B cell (primary cell): ENCODE measurements at regions not wholly inside any gene's neighbourhood (a gene's known extent, or its start where the extent isn't known, plus 50 kb on each side); places are given as distances from the start of the nearest gene placed in this dataset.

Experiments used
- ATAC-seq: fragments of 200-7000 bp; cut with Tn5 transposase; one replicate; pipeline ENCODE4 v1.10.0; 2021; ENCODE audit warnings: low read depth, mild to moderate bottlenecking, moderate number of reproducible peaks, moderate library complexity
- CTCF ChIA-PET: fragments of 350-600 bp; sonication (Branson Sonifier 250); formaldehyde crosslinking; loops from one replicate; lab custom pipeline; 2021; ENCODE audit warnings: antibody characterized with exemption, inconsistent platforms; lab: Charles Lee
- POLR2A ChIA-PET: fragments of 350-600 bp; sonication (Branson Sonifier 250); formaldehyde crosslinking; loops from one replicate; lab custom pipeline; 2021; ENCODE audit warnings: antibody characterized with exemption; lab: Charles Lee
- DNase-seq: peaks from one replicate; pipeline ENCODE4 v3.0.0; 2013
- H2AFZ ChIP-seq: 2 replicates; pipeline ENCODE4 v1.6.1; 2012; ENCODE audit warnings: mild to moderate bottlenecking, low read depth, low read length; ENCODE audit not compliant: insufficient read depth, poor library complexity, severe bottlenecking
- H3K27ac ChIP-seq, 2 donors: 1 replicate in 1 of 2; 2 replicates in 1 of 2; pipeline ENCODE4 v1.5.1; 2012 to 2013; ENCODE audit warnings: low read length in 2 of 2, mild to moderate bottlenecking in 2 of 2, moderate library complexity in 1 of 2
- H3K27me3 ChIP-seq, 4 experiments: fragments of 200-600 bp in 1 of 4; sonication (generic) in 1 of 4; replicated peaks in 1 of 4; 1 replicate in 2 of 4; 2 replicates in 2 of 4; pipeline versions ENCODE4 v1.6.1 to v1.7.0; 2013 to 2016; ENCODE audit warnings: low read length in 3 of 4, mild to moderate bottlenecking in 2 of 4, mixed read lengths in 1 of 4, moderate library complexity in 1 of 4; ENCODE audit not compliant: insufficient read depth in 4 of 4, control insufficient read depth in 3 of 4; ENCODE audit errors: control extremely low read depth in 1 of 4
- H3K36me3 ChIP-seq, 2 experiments: replicated peaks in 1 of 2; 1 replicate in 1 of 2; 2 replicates in 1 of 2; pipeline versions ENCODE4 v1.6.1 to v1.7.1; 2013; ENCODE audit warnings: low read length in 1 of 2; ENCODE audit not compliant: insufficient read depth in 2 of 2, control insufficient read depth in 1 of 2; ENCODE audit errors: control extremely low read depth in 1 of 2, extremely low read depth in 1 of 2
- H3K4me1 ChIP-seq, 2 donors: fragments of 200-600 bp in 1 of 2; sonication (generic) in 1 of 2; 1 replicate in 1 of 2; 2 replicates in 1 of 2; pipeline versions ENCODE4 v1.5.1 to v1.6.1; 2013 to 2017; ENCODE audit warnings: low read length in 2 of 2; ENCODE audit not compliant: control insufficient read depth in 2 of 2, insufficient read depth in 2 of 2
- H3K4me2 ChIP-seq: replicated peaks from 2 replicates; pipeline ENCODE3; 2012; ENCODE audit warnings: mild to moderate bottlenecking, low read depth, low read length; ENCODE audit not compliant: poor library complexity, severe bottlenecking
- H3K4me3 ChIP-seq, 5 experiments: fragments of 200-600 bp in 1 of 5; sonication (generic) in 1 of 5; 1 replicate in 3 of 5; 2 replicates in 2 of 5; pipeline versions ENCODE4 v1.5.1 to v1.7.0; 2011 to 2016; ENCODE audit warnings: low read length in 4 of 5, mild to moderate bottlenecking in 4 of 5, low read depth in 2 of 5, control low read depth in 1 of 5, moderate library complexity in 1 of 5; ENCODE audit not compliant: insufficient read depth in 1 of 5; ENCODE audit errors: control extremely low read depth in 1 of 5, extremely low read depth in 1 of 5
- H3K79me2 ChIP-seq: fragments of 200-600 bp; sonication (generic); one replicate; pipeline ENCODE4 v1.6.0; 2016; ENCODE audit warnings: low read length; ENCODE audit not compliant: control insufficient read depth, insufficient read depth
- H3K9ac ChIP-seq: fragments of 200-600 bp; sonication (generic); 2 replicates; pipeline ENCODE4 v1.6.1; 2017; ENCODE audit warnings: mild to moderate bottlenecking, low read length, moderate library complexity
- H3K9me3 ChIP-seq, 3 donors: one replicate each; pipeline versions ENCODE4 v1.6.1 to v1.7.1; 2013; ENCODE audit warnings: low read length in 2 of 3; ENCODE audit not compliant: control insufficient read depth in 2 of 3, insufficient read depth in 1 of 3; ENCODE audit errors: control extremely low read depth in 1 of 3
- H4K20me1 ChIP-seq: 2 replicates; pipeline ENCODE4 v1.6.0; 2012; ENCODE audit warnings: mild to moderate bottlenecking, low read length; ENCODE audit not compliant: insufficient read depth, control insufficient read depth, poor library complexity, severe bottlenecking
- H3K27ac Mint-ChIP-seq: one replicate; pipeline ENCODE4 v1.8.0; 2021; ENCODE audit warnings: mixed read lengths
- H3K27me3 Mint-ChIP-seq: one replicate; pipeline ENCODE4 v1.8.0; 2021; ENCODE audit warnings: mixed read lengths
- H3K4me1 Mint-ChIP-seq: one replicate; pipeline ENCODE4 v1.8.0; 2021; ENCODE audit warnings: mixed read lengths
- H3K4me3 Mint-ChIP-seq: one replicate; pipeline ENCODE4 v1.8.0; 2021; ENCODE audit warnings: mixed read lengths
- H3K9me3 Mint-ChIP-seq: one replicate; pipeline ENCODE4 v1.8.0; 2022; ENCODE audit warnings: mixed read lengths; ENCODE audit not compliant: insufficient read depth
- EZH2 ChIP-seq: IDR thresholded peaks from 2 replicates; pipeline ENCODE4 v1.6.1; 2012; ENCODE audit warnings: borderline replicate concordance, low read depth, mild to moderate bottlenecking, moderate library complexity, low read length; ENCODE audit not compliant: insufficient read depth, poor library complexity, severe bottlenecking
- WGBS: methylation state at CpG from one replicate; pipeline ENCODE4 v1.1.5; 2013; ENCODE audit warnings: missing lambda C conversion rate; ENCODE audit not compliant: insufficient coverage; 5-methylcytosine and 5-hydroxymethylcytosine counted together
- intact Hi-C: fragments of 100-400 bp; cut with micrococcal nuclease; formaldehyde crosslinking; loops from one replicate; pipeline ENCODE4 v1.10.0; 2022
- TF ChIP-seq, protein P1 (sequence below): fragments of 200-600 bp; IDR thresholded peaks from one replicate; pipeline ENCODE4 v1.8.0; 2022; ENCODE audit warnings: antibody characterized with exemption, mild to moderate bottlenecking

DNA sequence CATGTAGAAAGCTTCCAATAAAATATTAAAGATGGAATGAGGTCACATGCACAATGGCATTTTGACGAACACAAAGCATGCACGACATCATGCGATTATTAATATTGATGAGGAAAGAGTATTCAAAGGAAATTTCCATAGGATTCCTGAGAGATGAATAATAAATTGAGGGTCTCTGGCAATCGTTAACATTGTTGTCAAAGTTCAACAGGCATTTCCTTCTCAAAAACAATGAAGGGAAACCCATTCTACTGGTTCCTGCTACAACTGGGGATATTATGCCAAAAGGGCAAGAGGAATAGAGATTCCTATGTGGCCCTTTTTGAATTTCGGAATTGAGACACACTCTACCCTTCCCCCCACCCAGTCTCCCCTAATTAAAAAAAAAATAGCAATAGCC, 128.3 kb upstream of the NUDT7 start:
- TF ChIP-seq, protein P1, sequence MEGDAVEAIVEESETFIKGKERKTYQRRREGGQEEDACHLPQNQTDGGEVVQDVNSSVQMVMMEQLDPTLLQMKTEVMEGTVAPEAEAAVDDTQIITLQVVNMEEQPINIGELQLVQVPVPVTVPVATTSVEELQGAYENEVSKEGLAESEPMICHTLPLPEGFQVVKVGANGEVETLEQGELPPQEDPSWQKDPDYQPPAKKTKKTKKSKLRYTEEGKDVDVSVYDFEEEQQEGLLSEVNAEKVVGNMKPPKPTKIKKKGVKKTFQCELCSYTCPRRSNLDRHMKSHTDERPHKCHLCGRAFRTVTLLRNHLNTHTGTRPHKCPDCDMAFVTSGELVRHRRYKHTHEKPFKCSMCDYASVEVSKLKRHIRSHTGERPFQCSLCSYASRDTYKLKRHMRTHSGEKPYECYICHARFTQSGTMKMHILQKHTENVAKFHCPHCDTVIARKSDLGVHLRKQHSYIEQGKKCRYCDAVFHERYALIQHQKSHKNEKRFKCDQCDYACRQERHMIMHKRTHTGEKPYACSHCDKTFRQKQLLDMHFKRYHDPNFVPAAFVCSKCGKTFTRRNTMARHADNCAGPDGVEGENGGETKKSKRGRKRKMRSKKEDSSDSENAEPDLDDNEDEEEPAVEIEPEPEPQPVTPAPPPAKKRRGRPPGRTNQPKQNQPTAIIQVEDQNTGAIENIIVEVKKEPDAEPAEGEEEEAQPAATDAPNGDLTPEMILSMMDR = no peak
- TF ChIP-seq EZH2 = no peak
- CTCF ChIA-PET = interaction anchor here (1.8 kb wide), 1 partner anchor 11 kb away, joined by 6 read pairs; no protein-coding TSS in a partner anchor
- peaks cover 16% of the 10 kb centered on the region for H3K27me3 Mint-ChIP-seq

DNA sequence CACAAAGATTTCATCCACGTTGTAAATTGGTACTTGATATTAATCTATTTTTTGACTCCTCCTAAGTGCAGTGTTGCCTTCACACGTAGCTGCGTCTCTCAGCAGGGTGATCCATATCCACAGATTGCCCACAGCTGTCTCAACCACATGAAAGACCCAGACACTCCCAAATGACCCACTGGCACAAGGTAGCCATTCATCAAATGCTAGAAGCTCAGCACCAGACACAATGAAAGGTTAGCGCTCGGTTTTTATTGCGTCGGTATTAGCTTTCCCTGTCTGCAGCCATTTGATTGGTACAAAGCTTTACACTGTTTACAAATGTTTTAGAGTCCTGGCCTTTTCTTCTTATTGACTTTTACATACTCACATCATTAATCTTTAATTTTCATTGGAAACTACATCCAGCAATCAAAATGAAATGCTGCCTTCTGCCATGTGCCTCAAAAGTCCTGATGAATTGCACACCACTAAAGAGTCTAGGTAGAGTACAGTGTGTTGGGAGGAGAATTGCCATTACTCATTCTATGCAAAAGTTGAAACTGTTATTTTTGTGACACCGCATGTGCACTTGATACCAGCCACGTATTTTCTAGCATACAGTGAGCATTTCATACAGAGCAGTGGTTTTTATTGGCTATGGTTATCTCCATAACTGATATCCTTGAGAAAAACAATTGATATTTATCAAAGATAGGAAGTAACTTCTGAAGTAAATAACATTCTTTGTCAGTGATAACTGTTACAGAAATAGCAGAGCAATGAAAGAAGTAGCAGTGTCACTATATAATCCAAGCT, 127.3 kb upstream of the NUDT7 start:
- no peaks in the 10 kb centered on the region for H3K79me2 ChIP-seq
- CTCF ChIA-PET = interaction anchor here (0.7 kb wide), 1 partner anchor 13 kb away, joined by 3 read pairs; no protein-coding TSS in a partner anchor
- no peak overlapping the region for H3K9ac ChIP-seq
- intact Hi-C loops = no loop called here
- H3K27me3 Mint-ChIP-seq = peaks cover 17% of the 10 kb centered on the region
- TF ChIP-seq, protein P1 = no peak
- no peaks in the 10 kb centered on the region for H4K20me1 ChIP-seq
- peaks cover 3% of the 10 kb centered on the region for H3K9me3 Mint-ChIP-seq
- WGBS = 92% methylated on average over 6 of the region's 9 CpGs
- H3K9me3 ChIP-seq = no peaks in the 10 kb centered on the region
- ATAC-seq (no peak), DNase-seq (no peak)
- no peak overlapping the region for H3K27ac ChIP-seq
- no peak overlapping the region for H3K4me3 Mint-ChIP-seq
- H3K4me1 ChIP-seq = no peaks in the 10 kb centered on the region
- H3K4me2 ChIP-seq = no peak overlapping the region
- H3K4me1 Mint-ChIP-seq = no peaks in the 10 kb centered on the region
- no peak overlapping the region for H3K27ac Mint-ChIP-seq
- no peak overlapping the region for H2AFZ ChIP-seq
- H3K27me3 ChIP-seq = no peaks in the 10 kb centered on the region
- POLR2A ChIA-PET = no interaction called here
- H3K36me3 ChIP-seq = no peaks in the 10 kb centered on the region
- no peak overlapping the region for H3K4me3 ChIP-seq

More for the DNA sequence above, 128.3 kb upstream of the NUDT7 start:
- Histone ChIP-seq H2AFZ (no peak overlapping the region), H3K4me1 (no peaks in the 10 kb centered on the region), H3K4me2 (no peak overlapping the region), H3K9ac (no peak overlapping the region), H3K36me3 (no peaks in the 10 kb centered on the region), H3K27ac (no peak overlapping the region), H3K79me2 (no peaks in the 10 kb centered on the region), H3K9me3 (no peaks in the 10 kb centered on the region), H3K4me3 (no peak overlapping the region), H3K27me3 (no peaks in the 10 kb centered on the region), H4K20me1 (no peaks in the 10 kb centered on the region)
- no peak overlapping the region for H3K4me3 Mint-ChIP-seq
- WGBS = 97% methylated on average over 3 of the region's 5 CpGs
- intact Hi-C loops = no loop called here
- POLR2A ChIA-PET = no interaction called here
- H3K4me1 Mint-ChIP-seq = no peaks in the 10 kb centered on the region
- no peak overlapping the region for H3K27ac Mint-ChIP-seq
- H3K9me3 Mint-ChIP-seq = peaks cover 3% of the 10 kb centered on the region
- ATAC-seq (no peak), DNase-seq (no peak)
